ENCODE measurements at regions not wholly inside any gene's neighbourhood (a gene's known extent, or its start where the extent isn't known, plus 50 kb on each side); places are given as distances from the start of the nearest gene placed in this dataset.

- H3K36me3 ChIP-seq (ENCODE audit: low read depth): no peaks in the 10 kb centered on the region
Measured at GRCh38 chr2:60175290-60175689, 378.2 kb downstream of the BCL11A start.

DNA sequence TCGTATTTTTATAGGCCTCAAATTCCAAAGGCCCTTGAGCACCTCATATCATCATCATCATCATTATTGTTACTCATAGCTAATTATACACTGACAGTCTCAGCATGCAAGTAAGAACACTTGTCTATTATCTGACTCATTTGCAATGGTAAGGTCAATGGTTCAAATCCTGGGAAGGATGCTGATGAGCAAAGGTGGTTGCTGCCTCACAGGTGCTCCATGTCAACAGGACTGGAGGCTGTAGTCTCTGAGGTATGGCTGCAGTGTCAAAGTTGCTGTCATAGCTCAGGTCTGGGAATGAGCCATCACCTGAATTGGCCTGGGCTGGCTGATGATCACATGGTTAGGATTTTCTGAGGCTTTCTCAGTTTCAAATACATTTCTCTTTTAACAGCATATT, 379.3 kb downstream of the BCL11A start:
- no peaks in the 10 kb centered on the region for H3K4me1 ChIP-seq (replicated peaks; ENCODE audit: insufficient read depth)
- H3F3A ChIP-seq (ENCODE audit: insufficient read depth, low read depth): no peaks in the 10 kb centered on the region
- TF ChIP-seq, protein P1, sequence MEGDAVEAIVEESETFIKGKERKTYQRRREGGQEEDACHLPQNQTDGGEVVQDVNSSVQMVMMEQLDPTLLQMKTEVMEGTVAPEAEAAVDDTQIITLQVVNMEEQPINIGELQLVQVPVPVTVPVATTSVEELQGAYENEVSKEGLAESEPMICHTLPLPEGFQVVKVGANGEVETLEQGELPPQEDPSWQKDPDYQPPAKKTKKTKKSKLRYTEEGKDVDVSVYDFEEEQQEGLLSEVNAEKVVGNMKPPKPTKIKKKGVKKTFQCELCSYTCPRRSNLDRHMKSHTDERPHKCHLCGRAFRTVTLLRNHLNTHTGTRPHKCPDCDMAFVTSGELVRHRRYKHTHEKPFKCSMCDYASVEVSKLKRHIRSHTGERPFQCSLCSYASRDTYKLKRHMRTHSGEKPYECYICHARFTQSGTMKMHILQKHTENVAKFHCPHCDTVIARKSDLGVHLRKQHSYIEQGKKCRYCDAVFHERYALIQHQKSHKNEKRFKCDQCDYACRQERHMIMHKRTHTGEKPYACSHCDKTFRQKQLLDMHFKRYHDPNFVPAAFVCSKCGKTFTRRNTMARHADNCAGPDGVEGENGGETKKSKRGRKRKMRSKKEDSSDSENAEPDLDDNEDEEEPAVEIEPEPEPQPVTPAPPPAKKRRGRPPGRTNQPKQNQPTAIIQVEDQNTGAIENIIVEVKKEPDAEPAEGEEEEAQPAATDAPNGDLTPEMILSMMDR (conservative IDR thresholded peaks at IDR 0.05): no peak
- no peak for TF ChIP-seq EZH2 (IDR thresholded peaks at IDR 0.05; ENCODE audit: low read depth)
- ChIA-PET POLR2A (ENCODE audit: unreplicated experiment) (no interaction called here), CTCF (interaction anchor here (0.7 kb wide), 1 partner anchor 22 kb away, joined by 3 read pairs; no protein-coding TSS in a partner anchor)
- no peak overlapping the region for H3K4me3 ChIP-seq
- H3K27ac ChIP-seq: no peak overlapping the region
- H3K36me3 ChIP-seq (ENCODE audit: low read depth): no peaks in the 10 kb centered on the region
- no peak overlapping the region for H2AFZ ChIP-seq
- BruUV-seq (replicated peaks): no TSS peak
- no peaks in the 10 kb centered on the region for H3K9me3 ChIP-seq (ENCODE audit: insufficient read depth, low read depth)
- H4K20me1 ChIP-seq (ENCODE audit: insufficient read depth): no peaks in the 10 kb centered on the region
- no peak overlapping the region for H3K4me2 ChIP-seq
- intact Hi-C loops (cut with micrococcal nuclease; ENCODE audit: unreplicated experiment): no loop called here
- DNase-seq: no peak
- H3K9me2 ChIP-seq (ENCODE audit: insufficient read depth): no peaks in the 10 kb centered on the region
- H3K27me3 ChIP-seq (ENCODE audit: insufficient read depth, low read depth): no peaks in the 10 kb centered on the region
- H3K79me2 ChIP-seq (ENCODE audit: low read depth): no peaks in the 10 kb centered on the region

More at GRCh38 chr2:60175290-60175689, 378.2 kb downstream of the BCL11A start:
- intact Hi-C loops (cut with micrococcal nuclease; ENCODE audit: unreplicated experiment): no loop called here
- Histone ChIP-seq H3K4me3 (no peak overlapping the region), H3K4me1 (replicated peaks; ENCODE audit: insufficient read depth) (no peaks in the 10 kb centered on the region), H3K9me2 (ENCODE audit: insufficient read depth) (no peaks in the 10 kb centered on the region), H3K27me3 (ENCODE audit: insufficient read depth, low read depth) (0 out of 2 replicates have a peak, but pooled peaks cover 4% of the 10 kb centered on the region), H3K79me2 (ENCODE audit: low read depth) (no peaks in the 10 kb centered on the region), H3K9me3 (ENCODE audit: insufficient read depth, low read depth) (no peaks in the 10 kb centered on the region), H3K4me2 (no peak overlapping the region), H2AFZ (no peak overlapping the region), H4K20me1 (ENCODE audit: insufficient read depth) (no peaks in the 10 kb centered on the region), H3F3A (ENCODE audit: insufficient read depth, low read depth) (no peaks in the 10 kb centered on the region), H3K27ac (no peak overlapping the region)
- CTCF ChIA-PET: interaction anchor here (0.5 kb wide), 1 partner anchor 23 kb away, joined by 3 read pairs; no protein-coding TSS in a partner anchor
- no TSS peak for BruUV-seq (replicated peaks)
- no peak for DNase-seq
- no peak for TF ChIP-seq EZH2 (IDR thresholded peaks at IDR 0.05; ENCODE audit: low read depth)
- TF ChIP-seq, protein P1 (conservative IDR thresholded peaks at IDR 0.05): no peak
- POLR2A ChIA-PET (ENCODE audit: unreplicated experiment): no interaction called here

GRCh38 chr2:60172801-60173200, 380.7 kb downstream of the BCL11A start:
- Histone ChIP-seq H3K4me3 (no peak overlapping the region), H3K79me2 (ENCODE audit: low read depth) (no peaks in the 10 kb centered on the region), H3K36me3 (ENCODE audit: low read depth) (no peaks in the 10 kb centered on the region), H3K9me3 (ENCODE audit: insufficient read depth, low read depth) (no peaks in the 10 kb centered on the region), H3K9me2 (ENCODE audit: insufficient read depth) (no peaks in the 10 kb centered on the region), H3F3A (ENCODE audit: insufficient read depth, low read depth) (no peaks in the 10 kb centered on the region), H3K4me1 (replicated peaks; ENCODE audit: insufficient read depth) (no peaks in the 10 kb centered on the region), H2AFZ (no peak overlapping the region), H3K27ac (no peak overlapping the region), H4K20me1 (ENCODE audit: insufficient read depth) (no peaks in the 10 kb centered on the region), H3K27me3 (ENCODE audit: insufficient read depth, low read depth) (no peaks in the 10 kb centered on the region; the same call in none of the 2 replicates), H3K4me2 (no peak overlapping the region)
- TF ChIP-seq, protein P1 (conservative IDR thresholded peaks at IDR 0.05): no peak
- TF ChIP-seq EZH2 (IDR thresholded peaks at IDR 0.05; ENCODE audit: low read depth): no peak
- no peak for DNase-seq
- ChIA-PET POLR2A (ENCODE audit: unreplicated experiment) (no interaction called here), CTCF (no interaction called here)
- BruUV-seq (replicated peaks): no TSS peak
- intact Hi-C loops (cut with micrococcal nuclease; ENCODE audit: unreplicated experiment): no loop called here

Data from PC-9 (cell line).